ENCODE measurements at regions not wholly inside any gene's neighbourhood (a gene's known extent, or its start where the extent isn't known, plus 50 kb on each side); places are given as distances from the start of the nearest gene placed in this dataset.

DNA sequence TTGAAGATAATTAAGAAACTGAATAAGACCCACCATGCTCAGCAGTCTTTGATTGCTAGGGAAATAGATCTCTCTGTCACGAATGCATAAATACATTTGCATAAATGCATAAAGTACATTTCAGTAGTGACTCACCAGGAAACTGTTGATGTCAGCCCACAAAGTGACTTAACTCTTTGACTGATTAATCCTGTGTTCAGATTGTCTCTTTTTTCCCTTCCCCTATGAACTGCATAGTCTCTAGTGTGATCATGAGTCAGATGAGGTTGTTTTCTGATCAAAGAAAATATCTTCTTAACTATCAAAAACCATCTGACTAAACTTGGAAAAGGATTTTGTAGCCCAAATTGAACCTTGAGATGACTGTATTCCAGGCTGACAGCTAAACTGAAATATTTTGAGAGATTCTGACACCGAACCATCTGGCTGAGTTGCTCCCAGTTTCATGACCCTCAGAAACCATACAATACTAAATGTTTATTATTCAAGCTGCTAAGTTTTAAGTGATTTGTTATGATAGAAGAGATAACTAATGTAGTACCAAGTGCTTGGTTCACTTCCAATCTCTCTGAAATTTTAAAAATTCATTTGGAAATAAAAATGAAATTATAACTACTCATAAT is 1381.5 kb upstream of the AGA start:
- no peak for TF ChIP-seq POLR2A (IDR thresholded peaks at IDR 0.05)
- TF ChIP-seq, protein P1, sequence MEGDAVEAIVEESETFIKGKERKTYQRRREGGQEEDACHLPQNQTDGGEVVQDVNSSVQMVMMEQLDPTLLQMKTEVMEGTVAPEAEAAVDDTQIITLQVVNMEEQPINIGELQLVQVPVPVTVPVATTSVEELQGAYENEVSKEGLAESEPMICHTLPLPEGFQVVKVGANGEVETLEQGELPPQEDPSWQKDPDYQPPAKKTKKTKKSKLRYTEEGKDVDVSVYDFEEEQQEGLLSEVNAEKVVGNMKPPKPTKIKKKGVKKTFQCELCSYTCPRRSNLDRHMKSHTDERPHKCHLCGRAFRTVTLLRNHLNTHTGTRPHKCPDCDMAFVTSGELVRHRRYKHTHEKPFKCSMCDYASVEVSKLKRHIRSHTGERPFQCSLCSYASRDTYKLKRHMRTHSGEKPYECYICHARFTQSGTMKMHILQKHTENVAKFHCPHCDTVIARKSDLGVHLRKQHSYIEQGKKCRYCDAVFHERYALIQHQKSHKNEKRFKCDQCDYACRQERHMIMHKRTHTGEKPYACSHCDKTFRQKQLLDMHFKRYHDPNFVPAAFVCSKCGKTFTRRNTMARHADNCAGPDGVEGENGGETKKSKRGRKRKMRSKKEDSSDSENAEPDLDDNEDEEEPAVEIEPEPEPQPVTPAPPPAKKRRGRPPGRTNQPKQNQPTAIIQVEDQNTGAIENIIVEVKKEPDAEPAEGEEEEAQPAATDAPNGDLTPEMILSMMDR (IDR thresholded peaks at IDR 0.05) = no peak
